GM12878 (cell line): ENCODE measurements at regions not wholly inside any gene's neighbourhood (a gene's known extent, or its start where the extent isn't known, plus 50 kb on each side); places are given as distances from the start of the nearest gene placed in this dataset.

ENCODE experiments used
- ATAC-seq: fragments of 200-7000 bp; cut with Tn5 transposase; 3 replicates; pipeline ENCODE4 v1.9.1; 2020; ENCODE audit warnings: mild to moderate bottlenecking, moderate library complexity
- BruUV-seq: library from RNA; stranded (reverse); fragments of 400-500 nt; replicated peaks from 2 replicates; lab custom pipeline; 2021; lab: Mats Ljungman, UMichigan
- CTCF ChIA-PET: fragments of 300-600 bp; sonication (Branson Sonifier 250); formaldehyde crosslinking; extraction: SDS; loops from one replicate; lab custom pipeline; 2021; ENCODE audit warnings: inconsistent platforms; lab: Yijun Ruan, JAX
- POLR2A ChIA-PET: fragments of 350-600 bp; formaldehyde crosslinking; extraction: SDS; loops from one replicate; lab custom pipeline; 2021; ENCODE audit warnings: inconsistent platforms; lab: Charles Lee
- RAD21 ChIA-PET: fragments of 300-600 bp; sonication (Branson Sonifier 250); formaldehyde crosslinking; loops from one replicate; lab custom pipeline; 2023; ENCODE audit warnings: antibody characterized with exemption; ENCODE audit not compliant: unreplicated experiment; lab: Charles Lee
- SMC1A ChIA-PET: fragments of 300-600 bp; sonication (Branson Sonifier 250); formaldehyde crosslinking; loops from one replicate; lab custom pipeline; 2023; ENCODE audit not compliant: unreplicated experiment, uncharacterized antibody; lab: Charles Lee
- DNase-seq: peaks from one replicate; pipeline ENCODE4 v3.0.0-alpha.2; 2011; ENCODE audit warnings: low read depth, low spot score
- FAIRE-seq: peaks from 3 replicates; lab custom pipeline; 2011; peaks lifted over from hg19 to GRCh38; lab: Jason Lieb, UNC
- H2AFZ ChIP-seq: 2 replicates; pipeline ENCODE4 v1.6.0; 2011; ENCODE audit warnings: low read depth, low read length, control low read depth; ENCODE audit not compliant: control insufficient read depth
- H3K27ac ChIP-seq: 2 replicates; pipeline ENCODE4 v1.5.1; 2011; ENCODE audit warnings: control low read depth; ENCODE audit not compliant: control insufficient read depth, insufficient read depth
- H3K27me3 ChIP-seq, 2 experiments: replicated peaks in 1 of 2; 2 replicates each; pipeline versions ENCODE4 v1.6.0 to v1.6.1; 2011; ENCODE audit warnings: low read length in 1 of 2; ENCODE audit not compliant: control insufficient read depth in 2 of 2, insufficient read depth in 2 of 2
- H3K36me3 ChIP-seq, 2 experiments: 2 replicates each; pipeline ENCODE4 v1.5.1; 2011; ENCODE audit warnings: low read length in 1 of 2; ENCODE audit not compliant: control insufficient read depth in 2 of 2, insufficient read depth in 2 of 2
- H3K4me1 ChIP-seq: 2 replicates; pipeline ENCODE4 v1.6.1; 2011; ENCODE audit warnings: mild to moderate bottlenecking, low read length, moderate library complexity, mixed read lengths; ENCODE audit not compliant: control insufficient read depth, insufficient read depth
- H3K4me2 ChIP-seq: 2 replicates; pipeline ENCODE4 v1.6.0; 2011; ENCODE audit warnings: control low read depth; ENCODE audit not compliant: control insufficient read depth, insufficient read depth
- H3K4me3 ChIP-seq: fragments of 200-600 bp; sonication (generic); 2 replicates; pipeline ENCODE4 v1.5.1; 2016
- H3K79me2 ChIP-seq: 2 replicates; pipeline ENCODE4 v1.6.0; 2011; ENCODE audit warnings: low read length; ENCODE audit not compliant: control insufficient read depth, insufficient read depth
- H3K9ac ChIP-seq: 2 replicates; pipeline ENCODE4 v1.8.0; 2011; ENCODE audit warnings: low read length, control low read depth, mixed read lengths; ENCODE audit not compliant: control insufficient read depth, insufficient read depth
- H3K9me3 ChIP-seq: replicated peaks from 3 replicates; pipeline ENCODE4 v1.5.1; 2011; ENCODE audit warnings: mild to moderate bottlenecking, low read length; ENCODE audit not compliant: control insufficient read depth, insufficient read depth
- H4K20me1 ChIP-seq: 2 replicates; pipeline ENCODE4 v1.6.0; 2011; ENCODE audit not compliant: control insufficient read depth, insufficient read depth
- BHLHE40 ChIP-seq, 2 experiments: fragments of 450-650 bp in 1 of 2; IDR thresholded peaks; 2 replicates each; pipeline ENCODE4 v1.6.1; 2011 to 2017; ENCODE audit warnings: low read depth in 2 of 2, borderline replicate concordance in 1 of 2, improper control_type of control experiment in 1 of 2, low read length in 1 of 2, mild to moderate bottlenecking in 1 of 2
- BRCA1 ChIP-seq: IDR thresholded peaks from 2 replicates; pipeline ENCODE4 v1.6.1; 2011; ENCODE audit warnings: low read depth, low read length, improper control_type of control experiment
- DPF2 ChIP-seq: fragments of 450-650 bp; IDR thresholded peaks from 2 replicates; pipeline ENCODE4 v1.6.1; 2017; ENCODE audit warnings: mild to moderate bottlenecking
- FOXM1 ChIP-seq: IDR thresholded peaks from 2 replicates; pipeline ENCODE4 v1.6.1; 2012; ENCODE audit warnings: low read depth, mild to moderate bottlenecking, inconsistent platforms, low read length, moderate library complexity
- IKZF2 ChIP-seq, 2 experiments: fragments of 450-650 bp; IDR thresholded peaks; 2 replicates each; pipeline ENCODE4 v1.6.1; 2017; ENCODE audit warnings: mild to moderate bottlenecking in 2 of 2, moderate library complexity in 2 of 2
- LARP7 ChIP-seq: fragments of 450-650 bp; IDR thresholded peaks from 2 replicates; pipeline ENCODE4 v1.6.1; 2017; ENCODE audit warnings: mild to moderate bottlenecking
- NBN ChIP-seq: fragments of 450-650 bp; IDR thresholded peaks from 2 replicates; pipeline ENCODE4 v1.6.1; 2016
- PML ChIP-seq: IDR thresholded peaks from 2 replicates; pipeline ENCODE4 v1.6.1; 2012; ENCODE audit warnings: low read length, inconsistent platforms
- TCF3 ChIP-seq: IDR thresholded peaks from 2 replicates; pipeline ENCODE4 v1.6.1; 2012; ENCODE audit warnings: low read depth, mild to moderate bottlenecking, low read length, borderline replicate concordance; ENCODE audit not compliant: insufficient read depth
- WGBS: methylation state at CpG from one replicate; pipeline ENCODE4 v1.1.6; 2016; ENCODE audit warnings: low lambda C conversion rate; ENCODE audit not compliant: insufficient replicate concordance, insufficient coverage; ENCODE audit errors: missing lambda C conversion rate; 5-methylcytosine and 5-hydroxymethylcytosine counted together
- in situ Hi-C: fragments of 300-500 bp; cut with MboI; formaldehyde crosslinking; loops from 9 replicates; pipeline ENCODE4 v1.14.3; 2018; ENCODE audit warnings: mixed read lengths
- intact Hi-C: fragments of 100-400 bp; cut with micrococcal nuclease; formaldehyde crosslinking; loops from one replicate; pipeline ENCODE4 v1.14.2; 2022; ENCODE audit not compliant: unreplicated experiment
- TF ChIP-seq, protein P1 (sequence below): fragments of 450-650 bp; IDR thresholded peaks from 2 replicates; pipeline ENCODE4 v1.6.1; 2017; ENCODE audit warnings: mild to moderate bottlenecking
- TF ChIP-seq, protein P2 (sequence below): fragments of 450-650 bp; IDR thresholded peaks from 2 replicates; pipeline ENCODE4 v1.6.1; 2017; ENCODE audit warnings: antibody characterized with exemption, mild to moderate bottlenecking, moderate library complexity
- TF ChIP-seq, protein P3 (sequence below): IDR thresholded peaks from 2 replicates; pipeline ENCODE4 v1.6.1; 2012; ENCODE audit warnings: mild to moderate bottlenecking, low read depth, low read length
- TF ChIP-seq, protein P4 (sequence below): IDR thresholded peaks from 2 replicates; pipeline ENCODE4 v1.6.1; 2011; ENCODE audit warnings: low read depth, low read length, improper control_type of control experiment, borderline replicate concordance

DNA sequence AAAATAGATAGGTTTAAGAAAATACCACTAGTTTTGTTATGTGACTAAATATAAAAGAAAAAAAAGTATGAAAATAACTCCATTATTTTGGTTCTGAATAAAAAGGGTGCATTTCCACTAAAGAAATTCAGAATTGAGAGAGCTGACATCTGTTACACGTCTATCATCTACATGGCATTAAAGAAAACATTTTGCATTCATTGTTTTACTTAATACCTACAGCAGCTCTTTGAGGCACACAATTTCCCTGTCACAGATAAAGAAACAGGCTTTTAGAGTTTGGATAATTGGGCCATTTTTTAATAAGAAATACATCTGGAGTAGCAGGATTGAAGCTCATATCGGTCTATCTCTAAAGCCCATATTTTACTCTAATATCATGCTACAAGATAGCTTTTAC is 145.7 kb upstream of the LUZP2 start (continued):
- no peak for TF ChIP-seq FOXM1

DNA sequence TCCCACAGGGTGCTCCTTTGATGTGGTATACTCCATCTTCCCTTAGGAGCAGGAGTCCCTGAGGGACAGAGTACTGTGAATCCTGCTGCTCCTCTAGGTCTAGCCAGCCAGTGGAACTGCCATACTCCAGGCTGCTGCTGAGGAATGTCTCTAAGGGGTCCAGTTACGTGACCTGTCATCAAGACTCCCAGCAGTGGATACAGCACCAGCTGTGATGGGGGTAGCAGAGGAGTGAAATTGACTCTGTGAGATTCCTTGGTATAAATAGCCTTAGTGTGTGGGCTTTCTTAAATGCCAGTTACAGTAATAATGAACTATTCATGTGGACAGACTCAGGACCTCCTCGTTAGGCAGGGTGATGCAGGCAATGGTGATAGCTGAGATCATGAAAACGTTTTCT is 140.4 kb upstream of the LUZP2 start:
- Histone ChIP-seq H3K27me3 (no peaks in the 10 kb centered on the region), H3K9ac (no peak overlapping the region), H2AFZ (no peak overlapping the region), H3K36me3 (no peaks in the 10 kb centered on the region), H3K79me2 (no peaks in the 10 kb centered on the region), H3K27ac (no peak overlapping the region)
- BruUV-seq, result no TSS peak
- POLR2A ChIA-PET, result no interaction called here
- RAD21 ChIA-PET, result no interaction called here
- 0% methylated on average over 3 of the region's 3 CpGs for WGBS
- SMC1A ChIA-PET, result no interaction called here
- in situ Hi-C loops (no loop called here), intact Hi-C loops (no loop called here)
- ATAC-seq (no peak), DNase-seq (no peak)
- TF ChIP-seq BHLHE40 (IDR thresholded peaks at IDR 0.05; ENCODE audit: borderline replicate concordance in 1 of 2, low read depth in 2 of 2, low read length in 1 of 2), result no peak
- TF ChIP-seq, protein P1, sequence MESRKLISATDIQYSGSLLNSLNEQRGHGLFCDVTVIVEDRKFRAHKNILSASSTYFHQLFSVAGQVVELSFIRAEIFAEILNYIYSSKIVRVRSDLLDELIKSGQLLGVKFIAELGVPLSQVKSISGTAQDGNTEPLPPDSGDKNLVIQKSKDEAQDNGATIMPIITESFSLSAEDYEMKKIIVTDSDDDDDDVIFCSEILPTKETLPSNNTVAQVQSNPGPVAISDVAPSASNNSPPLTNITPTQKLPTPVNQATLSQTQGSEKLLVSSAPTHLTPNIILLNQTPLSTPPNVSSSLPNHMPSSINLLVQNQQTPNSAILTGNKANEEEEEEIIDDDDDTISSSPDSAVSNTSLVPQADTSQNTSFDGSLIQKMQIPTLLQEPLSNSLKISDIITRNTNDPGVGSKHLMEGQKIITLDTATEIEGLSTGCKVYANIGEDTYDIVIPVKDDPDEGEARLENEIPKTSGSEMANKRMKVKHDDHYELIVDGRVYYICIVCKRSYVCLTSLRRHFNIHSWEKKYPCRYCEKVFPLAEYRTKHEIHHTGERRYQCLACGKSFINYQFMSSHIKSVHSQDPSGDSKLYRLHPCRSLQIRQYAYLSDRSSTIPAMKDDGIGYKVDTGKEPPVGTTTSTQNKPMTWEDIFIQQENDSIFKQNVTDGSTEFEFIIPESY, result no peak
- TF ChIP-seq BRCA1, result no peak
- TF ChIP-seq, protein P2, sequence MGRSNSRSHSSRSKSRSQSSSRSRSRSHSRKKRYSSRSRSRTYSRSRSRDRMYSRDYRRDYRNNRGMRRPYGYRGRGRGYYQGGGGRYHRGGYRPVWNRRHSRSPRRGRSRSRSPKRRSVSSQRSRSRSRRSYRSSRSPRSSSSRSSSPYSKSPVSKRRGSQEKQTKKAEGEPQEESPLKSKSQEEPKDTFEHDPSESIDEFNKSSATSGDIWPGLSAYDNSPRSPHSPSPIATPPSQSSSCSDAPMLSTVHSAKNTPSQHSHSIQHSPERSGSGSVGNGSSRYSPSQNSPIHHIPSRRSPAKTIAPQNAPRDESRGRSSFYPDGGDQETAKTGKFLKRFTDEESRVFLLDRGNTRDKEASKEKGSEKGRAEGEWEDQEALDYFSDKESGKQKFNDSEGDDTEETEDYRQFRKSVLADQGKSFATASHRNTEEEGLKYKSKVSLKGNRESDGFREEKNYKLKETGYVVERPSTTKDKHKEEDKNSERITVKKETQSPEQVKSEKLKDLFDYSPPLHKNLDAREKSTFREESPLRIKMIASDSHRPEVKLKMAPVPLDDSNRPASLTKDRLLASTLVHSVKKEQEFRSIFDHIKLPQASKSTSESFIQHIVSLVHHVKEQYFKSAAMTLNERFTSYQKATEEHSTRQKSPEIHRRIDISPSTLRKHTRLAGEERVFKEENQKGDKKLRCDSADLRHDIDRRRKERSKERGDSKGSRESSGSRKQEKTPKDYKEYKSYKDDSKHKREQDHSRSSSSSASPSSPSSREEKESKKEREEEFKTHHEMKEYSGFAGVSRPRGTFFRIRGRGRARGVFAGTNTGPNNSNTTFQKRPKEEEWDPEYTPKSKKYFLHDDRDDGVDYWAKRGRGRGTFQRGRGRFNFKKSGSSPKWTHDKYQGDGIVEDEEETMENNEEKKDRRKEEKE, result no peak
- no peak for TF ChIP-seq DPF2
- TF ChIP-seq NBN, result no peak
- TF ChIP-seq, protein P3, sequence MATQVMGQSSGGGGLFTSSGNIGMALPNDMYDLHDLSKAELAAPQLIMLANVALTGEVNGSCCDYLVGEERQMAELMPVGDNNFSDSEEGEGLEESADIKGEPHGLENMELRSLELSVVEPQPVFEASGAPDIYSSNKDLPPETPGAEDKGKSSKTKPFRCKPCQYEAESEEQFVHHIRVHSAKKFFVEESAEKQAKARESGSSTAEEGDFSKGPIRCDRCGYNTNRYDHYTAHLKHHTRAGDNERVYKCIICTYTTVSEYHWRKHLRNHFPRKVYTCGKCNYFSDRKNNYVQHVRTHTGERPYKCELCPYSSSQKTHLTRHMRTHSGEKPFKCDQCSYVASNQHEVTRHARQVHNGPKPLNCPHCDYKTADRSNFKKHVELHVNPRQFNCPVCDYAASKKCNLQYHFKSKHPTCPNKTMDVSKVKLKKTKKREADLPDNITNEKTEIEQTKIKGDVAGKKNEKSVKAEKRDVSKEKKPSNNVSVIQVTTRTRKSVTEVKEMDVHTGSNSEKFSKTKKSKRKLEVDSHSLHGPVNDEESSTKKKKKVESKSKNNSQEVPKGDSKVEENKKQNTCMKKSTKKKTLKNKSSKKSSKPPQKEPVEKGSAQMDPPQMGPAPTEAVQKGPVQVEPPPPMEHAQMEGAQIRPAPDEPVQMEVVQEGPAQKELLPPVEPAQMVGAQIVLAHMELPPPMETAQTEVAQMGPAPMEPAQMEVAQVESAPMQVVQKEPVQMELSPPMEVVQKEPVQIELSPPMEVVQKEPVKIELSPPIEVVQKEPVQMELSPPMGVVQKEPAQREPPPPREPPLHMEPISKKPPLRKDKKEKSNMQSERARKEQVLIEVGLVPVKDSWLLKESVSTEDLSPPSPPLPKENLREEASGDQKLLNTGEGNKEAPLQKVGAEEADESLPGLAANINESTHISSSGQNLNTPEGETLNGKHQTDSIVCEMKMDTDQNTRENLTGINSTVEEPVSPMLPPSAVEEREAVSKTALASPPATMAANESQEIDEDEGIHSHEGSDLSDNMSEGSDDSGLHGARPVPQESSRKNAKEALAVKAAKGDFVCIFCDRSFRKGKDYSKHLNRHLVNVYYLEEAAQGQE, result no peak
- no peak for TF ChIP-seq LARP7
- TF ChIP-seq PML, result no peak
- TF ChIP-seq, protein P4, sequence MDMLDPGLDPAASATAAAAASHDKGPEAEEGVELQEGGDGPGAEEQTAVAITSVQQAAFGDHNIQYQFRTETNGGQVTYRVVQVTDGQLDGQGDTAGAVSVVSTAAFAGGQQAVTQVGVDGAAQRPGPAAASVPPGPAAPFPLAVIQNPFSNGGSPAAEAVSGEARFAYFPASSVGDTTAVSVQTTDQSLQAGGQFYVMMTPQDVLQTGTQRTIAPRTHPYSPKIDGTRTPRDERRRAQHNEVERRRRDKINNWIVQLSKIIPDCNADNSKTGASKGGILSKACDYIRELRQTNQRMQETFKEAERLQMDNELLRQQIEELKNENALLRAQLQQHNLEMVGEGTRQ, result no peak
- no peak for TF ChIP-seq TCF3
- TF ChIP-seq IKZF2 (IDR thresholded peaks at IDR 0.05), result no peak
- TF ChIP-seq, all 136 proteins: peak for 0
- Histone ChIP-seq H4K20me1 (no peaks in the 10 kb centered on the region), H3K4me3 (no peak overlapping the region), H3K4me1 (no peaks in the 10 kb centered on the region), H3K9me3 (no peaks in the 10 kb centered on the region), H3K4me2 (no peak overlapping the region)
- FAIRE-seq, result no peak
- CTCF ChIA-PET, result no interaction called here
